Astrocyte (in vitro differentiated cells and primary cell): ENCODE measurements at regions not wholly inside any gene's neighbourhood (a gene's known extent, or its start where the extent isn't known, plus 50 kb on each side); places are given as distances from the start of the nearest gene placed in this dataset.
A peak's percentile ranks its signal among the peaks of the same experiment; 100 is the strongest.

ENCODE experiments used
- DNase-seq: peaks from one replicate; pipeline ENCODE4 v3.0.0-alpha.2; 2010; ENCODE audit warnings: low read depth
- FAIRE-seq: peaks from 2 replicates; lab custom pipeline; 2011; peaks lifted over from hg19 to GRCh38; lab: Jason Lieb, UNC
- H2AFZ ChIP-seq: 2 replicates; pipeline ENCODE4 v1.6.0; 2012; ENCODE audit warnings: low read depth, low read length, inconsistent platforms
- H3K27ac ChIP-seq: 2 replicates; pipeline ENCODE4 v1.5.1; 2011; ENCODE audit warnings: low read depth, low read length, inconsistent platforms
- H3K27me3 ChIP-seq: 2 replicates; pipeline ENCODE4 v1.6.0; 2011; ENCODE audit warnings: low read length, inconsistent platforms; ENCODE audit not compliant: insufficient read depth
- H3K36me3 ChIP-seq: 2 replicates; pipeline ENCODE4 v1.5.1; 2011; ENCODE audit warnings: low read length, inconsistent platforms; ENCODE audit not compliant: insufficient read depth
- H3K4me1 ChIP-seq: 2 replicates; pipeline ENCODE4 v1.5.1; 2011; ENCODE audit warnings: low read length, inconsistent platforms; ENCODE audit not compliant: insufficient read depth
- H3K4me2 ChIP-seq: 2 replicates; pipeline ENCODE4 v1.6.0; 2012; ENCODE audit warnings: low read length, inconsistent platforms
- H3K4me3 ChIP-seq: 2 replicates; pipeline ENCODE4 v1.5.1; 2011; ENCODE audit warnings: low read depth, mild to moderate bottlenecking, low read length, inconsistent platforms; ENCODE audit not compliant: insufficient read depth
- H3K79me2 ChIP-seq: 2 replicates; pipeline ENCODE4 v1.6.0; 2012; ENCODE audit warnings: mild to moderate bottlenecking, low read length, inconsistent platforms; ENCODE audit not compliant: insufficient read depth
- H3K9ac ChIP-seq: 2 replicates; pipeline ENCODE4 v1.6.0; 2012; ENCODE audit warnings: mild to moderate bottlenecking, low read length, inconsistent platforms
- H3K9me3 ChIP-seq: 2 replicates; pipeline ENCODE4 v1.5.1; 2012; ENCODE audit warnings: low read depth, mild to moderate bottlenecking, low read length, inconsistent platforms; ENCODE audit not compliant: insufficient read depth
- H4K20me1 ChIP-seq: 2 replicates; pipeline ENCODE4 v1.6.0; 2012; ENCODE audit warnings: low read length, inconsistent platforms; ENCODE audit not compliant: insufficient read depth
- H3K27ac Mint-ChIP-seq: one replicate; pipeline ENCODE4 v1.8.0; 2021; ENCODE audit warnings: mild to moderate bottlenecking, mixed read lengths; ENCODE audit not compliant: unreplicated experiment
- H3K27me3 Mint-ChIP-seq: one replicate; pipeline ENCODE4 v1.8.0; 2021; ENCODE audit warnings: low read depth, mixed read lengths; ENCODE audit not compliant: unreplicated experiment
- H3K36me3 Mint-ChIP-seq: one replicate; pipeline ENCODE4 v1.8.0; 2021; ENCODE audit warnings: low read depth, mixed read lengths; ENCODE audit not compliant: unreplicated experiment
- H3K4me1 Mint-ChIP-seq: one replicate; pipeline ENCODE4 v1.8.0; 2021; ENCODE audit warnings: low read depth, mixed read lengths; ENCODE audit not compliant: unreplicated experiment
- H3K4me3 Mint-ChIP-seq: one replicate; pipeline ENCODE4 v1.8.0; 2021; ENCODE audit warnings: mild to moderate bottlenecking, moderate library complexity, mixed read lengths; ENCODE audit not compliant: unreplicated experiment
- H3K9me3 Mint-ChIP-seq: one replicate; pipeline ENCODE4 v1.8.0; 2021; ENCODE audit warnings: mild to moderate bottlenecking, mixed read lengths; ENCODE audit not compliant: unreplicated experiment
- CTCF ChIP-seq: IDR thresholded peaks from 2 replicates; pipeline ENCODE4 v1.5.1; 2011; ENCODE audit warnings: low read depth, mild to moderate bottlenecking, inconsistent platforms, low read length, moderate library complexity; ENCODE audit not compliant: insufficient read depth
- EZH2 ChIP-seq: IDR thresholded peaks from 2 replicates; pipeline ENCODE4 v1.6.1; 2012; ENCODE audit warnings: mild to moderate bottlenecking, low read length, inconsistent platforms; ENCODE audit not compliant: insufficient read depth

- DNase-seq (no peak), FAIRE-seq (no peak)
- TF ChIP-seq CTCF: no peak
- TF ChIP-seq EZH2: no peak
- Histone ChIP-seq H3K4me3 (no peak overlapping the region), H4K20me1 (no peaks in the 10 kb centered on the region), H3K36me3 (no peaks in the 10 kb centered on the region), H3K9me3 (no peaks in the 10 kb centered on the region), H3K27ac (no peak overlapping the region), H3K9ac (no peak overlapping the region), H3K27me3 (no peaks in the 10 kb centered on the region), H3K4me2 (no peak overlapping the region), H2AFZ (no peak overlapping the region), H3K4me1 (no peaks in the 10 kb centered on the region), H3K79me2 (no peaks in the 10 kb centered on the region)
- Mint-ChIP-seq H3K4me3 (no peak overlapping the region), H3K9me3 (no peaks in the 10 kb centered on the region), H3K36me3 (no peaks in the 10 kb centered on the region), H3K27me3 (peaks cover 5% of the 10 kb centered on the region), H3K4me1 (peaks cover under 1% of the 10 kb centered on the region), H3K27ac (no peak overlapping the region)
Measured at GRCh38 chr6:99192561-99192960, 156.9 kb downstream of the FAXC start.

GRCh38 chr6:99189823-99190721, 159.4 kb downstream of the FAXC start:
- Mint-ChIP-seq H3K9me3 (no peaks in the 10 kb centered on the region), H3K4me1 (peaks cover 2% of the 10 kb centered on the region), H3K27ac (no peak overlapping the region), H3K4me3 (no peak overlapping the region), H3K27me3 (peaks cover 8% of the 10 kb centered on the region), H3K36me3 (no peaks in the 10 kb centered on the region)
- no peaks in the 10 kb centered on the region for H3K27me3 ChIP-seq
- H3K4me2 ChIP-seq: no peak overlapping the region
- H4K20me1 ChIP-seq: no peaks in the 10 kb centered on the region
- TF ChIP-seq CTCF (no peak), EZH2 (no peak)
- H3K9me3 ChIP-seq: no peaks in the 10 kb centered on the region
- no peak overlapping the region for H3K9ac ChIP-seq
- no peaks in the 10 kb centered on the region for H3K4me1 ChIP-seq
- no peak overlapping the region for H3K4me3 ChIP-seq
- FAIRE-seq (no peak), DNase-seq (no peak)
- H3K79me2 ChIP-seq: no peaks in the 10 kb centered on the region
- no peak overlapping the region for H3K27ac ChIP-seq
- no peaks in the 10 kb centered on the region for H3K36me3 ChIP-seq
- H2AFZ ChIP-seq: no peak overlapping the region

GRCh38 chr6:99187429-99187828, 162.0 kb downstream of the FAXC start:
- H3K4me3 ChIP-seq: no peak overlapping the region
- Mint-ChIP-seq H3K4me3 (no peak overlapping the region), H3K36me3 (no peaks in the 10 kb centered on the region), H3K9me3 (no peaks in the 10 kb centered on the region), H3K27ac (no peak overlapping the region), H3K4me1 (peaks cover 2% of the 10 kb centered on the region), H3K27me3 (peaks cover 4% of the 10 kb centered on the region)
- no peak overlapping the region for H2AFZ ChIP-seq
- H4K20me1 ChIP-seq: no peaks in the 10 kb centered on the region
- H3K9me3 ChIP-seq: no peaks in the 10 kb centered on the region
- DNase-seq (peak; percentile 2), FAIRE-seq (no peak)
- no peaks in the 10 kb centered on the region for H3K79me2 ChIP-seq
- no peak for TF ChIP-seq CTCF
- TF ChIP-seq EZH2: no peak
- H3K27ac ChIP-seq: no peak overlapping the region
- H3K27me3 ChIP-seq: no peaks in the 10 kb centered on the region
- H3K9ac ChIP-seq: no peak overlapping the region
- no peaks in the 10 kb centered on the region for H3K4me1 ChIP-seq
- no peak overlapping the region for H3K4me2 ChIP-seq
- H3K36me3 ChIP-seq: no peaks in the 10 kb centered on the region
